HCT116 (cell line): ENCODE measurements at regions not wholly inside any gene's neighbourhood (a gene's known extent, or its start where the extent isn't known, plus 50 kb on each side); places are given as distances from the start of the nearest gene placed in this dataset.

Experiments used
- ATAC-seq: fragments of 200-7000 bp; cut with Tn5 transposase; 2 replicates; pipeline ENCODE4 v1.9.1; 2020; ENCODE audit warnings: mild to moderate bottlenecking, moderate library complexity
- BruUV-seq: library from RNA; stranded (reverse); fragments of 400-500 nt; replicated peaks from 2 replicates; lab custom pipeline; 2021; lab: Mats Ljungman, UMichigan
- CTCF ChIA-PET: fragments of 300-600 bp; sonication (Branson Sonifier 250); formaldehyde crosslinking; loops from one replicate; lab custom pipeline; 2021; ENCODE audit warnings: antibody characterized with exemption; lab: Charles Lee
- POLR2A ChIA-PET: fragments of 300-600, 350-600 bp; sonication (Branson Sonifier 250); formaldehyde crosslinking; loops from one replicate; lab custom pipeline; 2021; ENCODE audit warnings: antibody characterized with exemption; lab: Charles Lee
- RAD21 ChIA-PET, 2 experiments: fragments of 300-600 bp; sonication (Branson Sonifier 250); formaldehyde crosslinking; loops; one replicate each; lab custom pipeline; 2023; ENCODE audit warnings: low total read pairs in 2 of 2; ENCODE audit not compliant: uncharacterized antibody in 2 of 2, unreplicated experiment in 2 of 2, low non-redundant PET in 1 of 2; lab: Charles Lee
- DNase-seq: peaks from one replicate; pipeline ENCODE4 v3.0.0-alpha.2; 2010; ENCODE audit warnings: low read depth, low spot score
- H2AFZ ChIP-seq: fragments of 200-600 bp; shearing (Covaris generic), sonication (generic); 2 replicates; pipeline ENCODE4 v1.6.1; 2017; ENCODE audit warnings: low read depth, mixed run types, mixed read lengths, antibody characterized with exemption, low read length; ENCODE audit not compliant: poor library complexity, severe bottlenecking
- H3K27ac ChIP-seq: 2 replicates; pipeline ENCODE4 v1.5.1; 2012; ENCODE audit warnings: low read depth, low read length
- H3K27me3 ChIP-seq: fragments of 200-600 bp; sonication (generic); 2 replicates; pipeline ENCODE4 v1.6.1; 2016; ENCODE audit warnings: mixed run types, low read length, mixed read lengths; ENCODE audit not compliant: insufficient read depth
- H3K36me3 ChIP-seq, 2 experiments: fragments of 200-500 bp in 1 of 2; fragments of 200-600 bp in 1 of 2; sonication (Bioruptor generic) in 1 of 2; sonication (generic) in 1 of 2; 2 replicates each; pipeline versions ENCODE4 v1.5.1 to v1.6.1; 2014 to 2016; ENCODE audit warnings: low read length in 2 of 2, inconsistent platforms in 1 of 2, mixed read lengths in 1 of 2, mixed run types in 1 of 2; ENCODE audit not compliant: insufficient read depth in 2 of 2, control insufficient read depth in 1 of 2
- H3K4me1 ChIP-seq, 2 experiments: fragments of 200-600 bp in 1 of 2; sonication (generic) in 1 of 2; 2 replicates each; pipeline versions ENCODE4 v1.5.1 to v1.6.1; 2012 to 2017; ENCODE audit warnings: low read length in 2 of 2, inconsistent platforms in 1 of 2, mild to moderate bottlenecking in 1 of 2, mixed read lengths in 1 of 2, mixed run types in 1 of 2, moderate library complexity in 1 of 2; ENCODE audit not compliant: insufficient read depth in 2 of 2, control insufficient read depth in 1 of 2
- H3K4me2 ChIP-seq: fragments of 200-600 bp; sonication (generic); 2 replicates; pipeline ENCODE4 v1.6.1; 2017; ENCODE audit warnings: mixed run types, low read length, mixed read lengths
- H3K4me3 ChIP-seq, 2 experiments: fragments of 200-600 bp in 1 of 2; sonication (generic) in 1 of 2; replicated peaks in 1 of 2; 2 replicates each; pipeline ENCODE4 v1.5.1; 2011 to 2016; ENCODE audit warnings: low read length in 2 of 2, control low read depth in 1 of 2, low read depth in 1 of 2, mild to moderate bottlenecking in 1 of 2, mixed read lengths in 1 of 2, mixed run types in 1 of 2
- H3K79me2 ChIP-seq: fragments of 200-600 bp; sonication (generic); 2 replicates; pipeline ENCODE4 v1.6.1; 2017; ENCODE audit warnings: mild to moderate bottlenecking, mixed run types, low read length, moderate library complexity, mixed read lengths; ENCODE audit not compliant: insufficient read depth
- H3K9ac ChIP-seq: fragments of 200-600 bp; sonication (generic); 2 replicates; pipeline ENCODE4 v1.6.1; 2016; ENCODE audit warnings: low read length, mixed read lengths
- H3K9me2 ChIP-seq: fragments of 200-600 bp; sonication (generic), shearing (Covaris generic); 2 replicates; pipeline ENCODE4 v1.6.1; 2017; ENCODE audit warnings: mixed run types, mild to moderate bottlenecking, moderate library complexity; ENCODE audit not compliant: insufficient read depth
- H3K9me3 ChIP-seq, 2 experiments: fragments of 200-500 bp in 1 of 2; fragments of 200-600 bp in 1 of 2; sonication (Bioruptor generic) in 1 of 2; sonication (generic) in 1 of 2; 2 replicates each; pipeline ENCODE4 v1.6.1; 2014 to 2017; ENCODE audit warnings: low read length in 2 of 2, mixed read lengths in 2 of 2, inconsistent platforms in 1 of 2, low read depth in 1 of 2, mild to moderate bottlenecking in 1 of 2, mixed run types in 1 of 2, moderate library complexity in 1 of 2; ENCODE audit not compliant: control insufficient read depth in 1 of 2, insufficient read depth in 1 of 2
- H4K20me1 ChIP-seq: fragments of 200-600 bp; sonication (generic), shearing (Covaris generic); 2 replicates; pipeline ENCODE4 v1.6.1; 2017; ENCODE audit warnings: mixed run types, mild to moderate bottlenecking, moderate library complexity; ENCODE audit not compliant: insufficient read depth
- CEBPB ChIP-seq: IDR thresholded peaks from 2 replicates; pipeline ENCODE4 v1.6.1; 2012; ENCODE audit warnings: low read depth
- EZH2phosphoT487 ChIP-seq: fragments of 200-600 bp; IDR thresholded peaks from 2 replicates; pipeline ENCODE4 v1.6.1; 2018; ENCODE audit warnings: antibody characterized with exemption, borderline replicate concordance
- JUND ChIP-seq: IDR thresholded peaks from 2 replicates; pipeline ENCODE4 v1.6.1; 2012
- MAX ChIP-seq: IDR thresholded peaks from 2 replicates; pipeline ENCODE4 v1.6.1; 2012
- POLR2A ChIP-seq: IDR thresholded peaks from 2 replicates; pipeline ENCODE4 v1.7.0; 2011; ENCODE audit warnings: borderline replicate concordance; ENCODE audit not compliant: insufficient read depth, insufficient read length; ENCODE audit errors: extremely low read depth
- REST ChIP-seq: IDR thresholded peaks from 2 replicates; pipeline ENCODE4 v1.6.1; 2012; ENCODE audit warnings: low read depth
- SIN3A ChIP-seq: IDR thresholded peaks from 2 replicates; pipeline ENCODE4 v1.6.1; 2012; ENCODE audit warnings: low read depth
- YY1 ChIP-seq: IDR thresholded peaks from 2 replicates; pipeline ENCODE4 v1.6.1; 2011; ENCODE audit warnings: low read length, low read depth, moderate library complexity, mild to moderate bottlenecking; ENCODE audit not compliant: insufficient replicate concordance; ENCODE audit errors: extremely low read depth
- ZBTB33 ChIP-seq: IDR thresholded peaks from 2 replicates; pipeline ENCODE4 v1.6.1; 2011; ENCODE audit warnings: mild to moderate bottlenecking, low read length, moderate library complexity; ENCODE audit not compliant: insufficient replicate concordance; ENCODE audit errors: extremely low read depth
- ZNF274 ChIP-seq: fragments of 200-500 bp; sonication (Bioruptor generic); IDR thresholded peaks from 2 replicates; pipeline ENCODE4 v1.6.1; 2014; ENCODE audit warnings: mild to moderate bottlenecking, low read depth, low read length, inconsistent platforms
- intact Hi-C: fragments of 100-400 bp; cut with micrococcal nuclease; formaldehyde crosslinking; loops from 2 replicates; pipeline ENCODE4 v1.10.0; 2022
- TF ChIP-seq, protein P1 (sequence below), 3 experiments: fragments of 200-600 bp in 1 of 3; sonication (generic) in 1 of 3; IDR thresholded peaks in 2 of 3; conservative IDR thresholded peaks in 1 of 3; 2 replicates each; pipeline ENCODE4 v1.5.1; 2012 to 2017; ENCODE audit warnings: low read depth in 2 of 3, low read length in 2 of 3, antibody characterized with exemption in 1 of 3, borderline replicate concordance in 1 of 3, control low read depth in 1 of 3, mild to moderate bottlenecking in 1 of 3, mixed read lengths in 1 of 3, mixed run types in 1 of 3, moderate library complexity in 1 of 3; ENCODE audit not compliant: insufficient read depth in 1 of 3

DNA sequence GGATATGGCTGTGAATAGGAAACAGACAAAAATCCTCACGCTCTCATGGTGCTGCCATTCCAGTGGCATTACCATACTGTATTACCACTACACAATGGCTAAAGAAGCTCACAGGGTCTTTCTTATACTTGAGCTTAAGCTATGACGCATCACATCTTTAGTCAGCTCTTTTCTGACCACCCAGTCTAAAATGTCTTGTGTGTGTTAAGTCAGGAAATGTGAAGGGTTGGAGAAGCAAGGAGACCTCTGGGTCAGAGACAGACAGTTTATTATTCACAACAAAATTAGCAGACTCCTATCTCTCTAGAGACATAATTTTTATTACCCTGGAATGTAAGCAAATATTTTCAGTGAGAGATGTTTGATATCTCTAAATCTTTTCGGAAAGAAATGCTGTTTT, 1583.2 kb upstream of the WWC1 start (continued):
- TF ChIP-seq YY1 (no peak), CEBPB (no peak), POLR2A (no peak), REST (no peak)
- TF ChIP-seq, all 23 proteins: peak for 0

GRCh38 chr5:166709691-166710090, 1581.8 kb upstream of the WWC1 start:
- Histone ChIP-seq H3K9ac (no peak overlapping the region), H3K9me3 (peaks cover 5 to 21% of the 10 kb centered on the region in 2 experiments; a peak in 2 of 4 replicates), H3K27me3 (no peaks in the 10 kb centered on the region), H3K27ac (no peak overlapping the region), H3K36me3 (no peaks in the 10 kb centered on the region), H3K4me1 (no peaks in the 10 kb centered on the region), H4K20me1 (no peaks in the 10 kb centered on the region), H3K9me2 (no peaks in the 10 kb centered on the region), H2AFZ (no peak overlapping the region), H3K4me2 (no peak overlapping the region), H3K79me2 (no peaks in the 10 kb centered on the region), H3K4me3 (no peak overlapping the region)
- no peak for DNase-seq
- intact Hi-C loops, result no loop called here
- BruUV-seq, result no TSS peak
- ATAC-seq, result no peak
- POLR2A ChIA-PET, result no interaction called here
- RAD21 ChIA-PET, result no interaction called here
- CTCF ChIA-PET, result no interaction called here
- TF ChIP-seq YY1 (no peak), REST (no peak), JUND (no peak), ZNF274 (no peak), ZBTB33 (no peak), EZH2phosphoT487 (no peak), SIN3A (no peak), MAX (no peak), POLR2A (no peak)
- TF ChIP-seq, protein P1, sequence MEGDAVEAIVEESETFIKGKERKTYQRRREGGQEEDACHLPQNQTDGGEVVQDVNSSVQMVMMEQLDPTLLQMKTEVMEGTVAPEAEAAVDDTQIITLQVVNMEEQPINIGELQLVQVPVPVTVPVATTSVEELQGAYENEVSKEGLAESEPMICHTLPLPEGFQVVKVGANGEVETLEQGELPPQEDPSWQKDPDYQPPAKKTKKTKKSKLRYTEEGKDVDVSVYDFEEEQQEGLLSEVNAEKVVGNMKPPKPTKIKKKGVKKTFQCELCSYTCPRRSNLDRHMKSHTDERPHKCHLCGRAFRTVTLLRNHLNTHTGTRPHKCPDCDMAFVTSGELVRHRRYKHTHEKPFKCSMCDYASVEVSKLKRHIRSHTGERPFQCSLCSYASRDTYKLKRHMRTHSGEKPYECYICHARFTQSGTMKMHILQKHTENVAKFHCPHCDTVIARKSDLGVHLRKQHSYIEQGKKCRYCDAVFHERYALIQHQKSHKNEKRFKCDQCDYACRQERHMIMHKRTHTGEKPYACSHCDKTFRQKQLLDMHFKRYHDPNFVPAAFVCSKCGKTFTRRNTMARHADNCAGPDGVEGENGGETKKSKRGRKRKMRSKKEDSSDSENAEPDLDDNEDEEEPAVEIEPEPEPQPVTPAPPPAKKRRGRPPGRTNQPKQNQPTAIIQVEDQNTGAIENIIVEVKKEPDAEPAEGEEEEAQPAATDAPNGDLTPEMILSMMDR (IDR thresholded peaks at IDR 0.05 in 2 of 3, conservative IDR thresholded peaks at IDR 0.05 in 1 of 3; ENCODE audit: borderline replicate concordance in 1 of 3, insufficient read depth in 1 of 3, low read depth in 2 of 3, low read length in 2 of 3), result no peak
